Astrocyte of the cerebellum (primary cell): ENCODE measurements at regions not wholly inside any gene's neighbourhood (a gene's known extent, or its start where the extent isn't known, plus 50 kb on each side); places are given as distances from the start of the nearest gene placed in this dataset.

Source experiments
- DNase-seq: peaks from one replicate; pipeline ENCODE4 v3.0.0-alpha.2; 2011; ENCODE audit warnings: low read depth
- H3K4me3 ChIP-seq: 2 replicates; pipeline ENCODE4 v1.5.1; 2011; ENCODE audit warnings: mild to moderate bottlenecking, low read depth, low read length, moderate library complexity
- CTCF ChIP-seq: IDR thresholded peaks from 2 replicates; pipeline ENCODE4 v1.5.1; 2012; ENCODE audit warnings: low read length, low read depth, moderate library complexity, mild to moderate bottlenecking; ENCODE audit errors: missing control alignments
- in situ Hi-C: cut with HindIII; loops from 2 replicates; pipeline ENCODE4 v1.10.0; 2017; ENCODE audit warnings: low sequenced_read_pairs

GRCh38 chr5:101278011-101278687 is 375.1 kb upstream of the ST8SIA4 start:
- in situ Hi-C loops: no loop called here
- no peak for TF ChIP-seq CTCF
- peak; percentile 5 for DNase-seq
- no peak overlapping the region for H3K4me3 ChIP-seq

GRCh38 chr5:101271945-101272344 is 368.9 kb upstream of the ST8SIA4 start:
- H3K4me3 ChIP-seq: no peak overlapping the region

GRCh38 chr5:101271416-101271815 is 368.3 kb upstream of the ST8SIA4 start:
- no peak for DNase-seq
- in situ Hi-C loops: no loop called here
- TF ChIP-seq CTCF: no peak
- H3K4me3 ChIP-seq: no peak overlapping the region

More at GRCh38 chr5:101271945-101272344, 368.9 kb upstream of the ST8SIA4 start:
- in situ Hi-C loops: no loop called here
- DNase-seq: no peak
- TF ChIP-seq CTCF: no peak

- H3K4me3 ChIP-seq: no peak overlapping the region
Measured at GRCh38 chr5:101260857-101261256, 357.8 kb upstream of the ST8SIA4 start.

GRCh38 chr5:101253096-101253495 is 350.0 kb upstream of the ST8SIA4 start:
- in situ Hi-C loops: no loop called here
- H3K4me3 ChIP-seq: no peak overlapping the region
- TF ChIP-seq CTCF: no peak
- no peak for DNase-seq

More at GRCh38 chr5:101260857-101261256, 357.8 kb upstream of the ST8SIA4 start:
- no peak for DNase-seq
- no peak for TF ChIP-seq CTCF
- in situ Hi-C loops: no loop called here

- no peak for TF ChIP-seq CTCF
- H3K4me3 ChIP-seq: no peak overlapping the region
- DNase-seq: no peak
- in situ Hi-C loops: no loop called here
Measured at GRCh38 chr5:101244621-101245020, 341.5 kb upstream of the ST8SIA4 start.
